ENCODE measurements at regions not wholly inside any gene's neighbourhood (a gene's known extent, or its start where the extent isn't known, plus 50 kb on each side); places are given as distances from the start of the nearest gene placed in this dataset.

DNA sequence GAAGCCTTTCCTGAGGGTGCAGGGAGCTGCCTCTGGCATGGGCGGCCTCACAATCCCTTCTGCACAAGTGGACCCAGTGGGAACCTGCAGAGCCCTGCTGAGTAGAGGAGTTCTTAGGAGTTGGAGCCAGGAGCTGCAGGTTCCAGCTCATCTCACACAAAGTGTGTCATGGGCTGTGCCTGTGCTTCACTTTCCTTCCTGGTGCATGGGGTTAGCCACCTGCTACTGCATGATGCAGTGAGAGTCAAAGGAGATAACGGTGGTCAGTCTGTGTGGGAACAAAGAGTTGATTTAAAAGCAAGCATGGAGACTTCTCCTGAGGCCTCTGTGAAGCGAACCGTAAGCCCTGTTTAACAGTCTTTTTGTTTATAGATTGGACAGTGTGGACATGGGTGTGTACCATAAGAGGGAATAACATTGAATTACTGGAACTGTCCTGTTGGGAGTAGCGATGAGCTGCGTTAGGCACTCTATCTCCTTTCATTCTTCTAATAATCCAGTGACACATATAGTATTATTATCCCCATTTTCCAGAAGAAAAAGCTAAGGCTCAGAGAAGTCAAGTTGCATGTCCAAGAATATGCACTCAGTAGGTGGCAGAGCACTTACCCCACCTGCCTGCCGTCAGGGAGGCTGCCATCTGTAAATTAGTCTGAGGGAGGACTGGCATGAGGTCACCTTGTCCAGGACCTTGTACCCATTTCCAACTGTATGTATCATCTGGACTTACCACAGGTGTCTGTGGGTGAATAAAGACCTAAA lies 68.7 kb upstream of the PRR23C start (continued):
- TF ChIP-seq, protein P1, sequence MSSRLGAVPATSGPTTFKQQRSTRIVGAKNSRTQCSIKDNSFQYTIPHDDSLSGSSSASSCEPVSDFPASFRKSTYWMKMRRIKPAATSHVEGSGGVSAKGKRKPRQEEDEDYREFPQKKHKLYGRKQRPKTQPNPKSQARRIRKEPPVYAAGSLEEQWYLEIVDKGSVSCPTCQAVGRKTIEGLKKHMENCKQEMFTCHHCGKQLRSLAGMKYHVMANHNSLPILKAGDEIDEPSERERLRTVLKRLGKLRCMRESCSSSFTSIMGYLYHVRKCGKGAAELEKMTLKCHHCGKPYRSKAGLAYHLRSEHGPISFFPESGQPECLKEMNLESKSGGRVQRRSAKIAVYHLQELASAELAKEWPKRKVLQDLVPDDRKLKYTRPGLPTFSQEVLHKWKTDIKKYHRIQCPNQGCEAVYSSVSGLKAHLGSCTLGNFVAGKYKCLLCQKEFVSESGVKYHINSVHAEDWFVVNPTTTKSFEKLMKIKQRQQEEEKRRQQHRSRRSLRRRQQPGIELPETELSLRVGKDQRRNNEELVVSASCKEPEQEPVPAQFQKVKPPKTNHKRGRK (CRISPR knock-in tag; IDR thresholded peaks at IDR 0.05; ENCODE audit: borderline replicate concordance): no peak
- TF ChIP-seq NFYB (CRISPR knock-in tag; conservative IDR thresholded peaks at IDR 0.05; ENCODE audit: low read depth) (no peak), AFF4 (CRISPR knock-in tag; IDR thresholded peaks at IDR 0.05; ENCODE audit: borderline replicate concordance) (no peak), NR2C2 (CRISPR knock-in tag; IDR thresholded peaks at IDR 0.05) (no peak), ZNF219 (CRISPR knock-in tag; IDR thresholded peaks at IDR 0.05; ENCODE audit: borderline replicate concordance) (no peak), KAT7 (CRISPR knock-in tag; IDR thresholded peaks at IDR 0.05; ENCODE audit: borderline replicate concordance) (no peak), EMX1 (CRISPR knock-in tag; IDR thresholded peaks at IDR 0.05) (no peak), GRHL2 (CRISPR knock-in tag; IDR thresholded peaks at IDR 0.05; ENCODE audit: insufficient replicate concordance, severe bottlenecking) (no peak), IRF2 (CRISPR knock-in tag; IDR thresholded peaks at IDR 0.05; ENCODE audit: borderline replicate concordance, low read depth) (no peak)
- TF ChIP-seq, protein P2, sequence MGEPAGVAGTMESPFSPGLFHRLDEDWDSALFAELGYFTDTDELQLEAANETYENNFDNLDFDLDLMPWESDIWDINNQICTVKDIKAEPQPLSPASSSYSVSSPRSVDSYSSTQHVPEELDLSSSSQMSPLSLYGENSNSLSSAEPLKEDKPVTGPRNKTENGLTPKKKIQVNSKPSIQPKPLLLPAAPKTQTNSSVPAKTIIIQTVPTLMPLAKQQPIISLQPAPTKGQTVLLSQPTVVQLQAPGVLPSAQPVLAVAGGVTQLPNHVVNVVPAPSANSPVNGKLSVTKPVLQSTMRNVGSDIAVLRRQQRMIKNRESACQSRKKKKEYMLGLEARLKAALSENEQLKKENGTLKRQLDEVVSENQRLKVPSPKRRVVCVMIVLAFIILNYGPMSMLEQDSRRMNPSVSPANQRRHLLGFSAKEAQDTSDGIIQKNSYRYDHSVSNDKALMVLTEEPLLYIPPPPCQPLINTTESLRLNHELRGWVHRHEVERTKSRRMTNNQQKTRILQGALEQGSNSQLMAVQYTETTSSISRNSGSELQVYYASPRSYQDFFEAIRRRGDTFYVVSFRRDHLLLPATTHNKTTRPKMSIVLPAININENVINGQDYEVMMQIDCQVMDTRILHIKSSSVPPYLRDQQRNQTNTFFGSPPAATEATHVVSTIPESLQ (CRISPR knock-in tag; IDR thresholded peaks at IDR 0.05): no peak
- TF ChIP-seq, protein P3, sequence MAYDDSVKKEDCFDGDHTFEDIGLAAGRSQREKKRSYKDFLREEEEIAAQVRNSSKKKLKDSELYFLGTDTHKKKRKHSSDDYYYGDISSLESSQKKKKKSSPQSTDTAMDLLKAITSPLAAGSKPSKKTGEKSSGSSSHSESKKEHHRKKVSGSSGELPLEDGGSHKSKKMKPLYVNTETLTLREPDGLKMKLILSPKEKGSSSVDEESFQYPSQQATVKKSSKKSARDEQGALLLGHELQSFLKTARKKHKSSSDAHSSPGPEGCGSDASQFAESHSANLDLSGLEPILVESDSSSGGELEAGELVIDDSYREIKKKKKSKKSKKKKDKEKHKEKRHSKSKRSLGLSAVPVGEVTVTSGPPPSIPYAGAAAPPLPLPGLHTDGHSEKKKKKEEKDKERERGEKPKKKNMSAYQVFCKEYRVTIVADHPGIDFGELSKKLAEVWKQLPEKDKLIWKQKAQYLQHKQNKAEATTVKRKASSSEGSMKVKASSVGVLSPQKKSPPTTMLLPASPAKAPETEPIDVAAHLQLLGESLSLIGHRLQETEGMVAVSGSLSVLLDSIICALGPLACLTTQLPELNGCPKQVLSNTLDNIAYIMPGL (CRISPR knock-in tag; IDR thresholded peaks at IDR 0.05): no peak
- TF ChIP-seq, protein P4, sequence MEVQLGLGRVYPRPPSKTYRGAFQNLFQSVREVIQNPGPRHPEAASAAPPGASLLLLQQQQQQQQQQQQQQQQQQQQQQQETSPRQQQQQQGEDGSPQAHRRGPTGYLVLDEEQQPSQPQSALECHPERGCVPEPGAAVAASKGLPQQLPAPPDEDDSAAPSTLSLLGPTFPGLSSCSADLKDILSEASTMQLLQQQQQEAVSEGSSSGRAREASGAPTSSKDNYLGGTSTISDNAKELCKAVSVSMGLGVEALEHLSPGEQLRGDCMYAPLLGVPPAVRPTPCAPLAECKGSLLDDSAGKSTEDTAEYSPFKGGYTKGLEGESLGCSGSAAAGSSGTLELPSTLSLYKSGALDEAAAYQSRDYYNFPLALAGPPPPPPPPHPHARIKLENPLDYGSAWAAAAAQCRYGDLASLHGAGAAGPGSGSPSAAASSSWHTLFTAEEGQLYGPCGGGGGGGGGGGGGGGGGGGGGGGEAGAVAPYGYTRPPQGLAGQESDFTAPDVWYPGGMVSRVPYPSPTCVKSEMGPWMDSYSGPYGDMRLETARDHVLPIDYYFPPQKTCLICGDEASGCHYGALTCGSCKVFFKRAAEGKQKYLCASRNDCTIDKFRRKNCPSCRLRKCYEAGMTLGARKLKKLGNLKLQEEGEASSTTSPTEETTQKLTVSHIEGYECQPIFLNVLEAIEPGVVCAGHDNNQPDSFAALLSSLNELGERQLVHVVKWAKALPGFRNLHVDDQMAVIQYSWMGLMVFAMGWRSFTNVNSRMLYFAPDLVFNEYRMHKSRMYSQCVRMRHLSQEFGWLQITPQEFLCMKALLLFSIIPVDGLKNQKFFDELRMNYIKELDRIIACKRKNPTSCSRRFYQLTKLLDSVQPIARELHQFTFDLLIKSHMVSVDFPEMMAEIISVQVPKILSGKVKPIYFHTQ (CRISPR knock-in tag; IDR thresholded peaks at IDR 0.05): no peak
- TF ChIP-seq, protein P5, sequence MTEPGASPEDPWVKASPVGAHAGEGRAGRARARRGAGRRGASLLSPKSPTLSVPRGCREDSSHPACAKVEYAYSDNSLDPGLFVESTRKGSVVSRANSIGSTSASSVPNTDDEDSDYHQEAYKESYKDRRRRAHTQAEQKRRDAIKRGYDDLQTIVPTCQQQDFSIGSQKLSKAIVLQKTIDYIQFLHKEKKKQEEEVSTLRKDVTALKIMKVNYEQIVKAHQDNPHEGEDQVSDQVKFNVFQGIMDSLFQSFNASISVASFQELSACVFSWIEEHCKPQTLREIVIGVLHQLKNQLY (CRISPR knock-in tag; IDR thresholded peaks at IDR 0.05): no peak

Data from WTC11 (cell line).